22Rv1 (cell line): ENCODE measurements at regions not wholly inside any gene's neighbourhood (a gene's known extent, or its start where the extent isn't known, plus 50 kb on each side); places are given as distances from the start of the nearest gene placed in this dataset.

Source experiments
- H3K27ac ChIP-seq: fragments of 450-650 bp; 2 replicates; pipeline ENCODE4 v1.5.1; 2017
- ZFX ChIP-seq: fragments of 450-650 bp; IDR thresholded peaks from 2 replicates; pipeline ENCODE4 v1.6.1; 2017; ENCODE audit warnings: antibody characterized with exemption, borderline replicate concordance
- TF ChIP-seq, protein P1 (sequence below): fragments of 450-650 bp; IDR thresholded peaks from 2 replicates; pipeline ENCODE4 v1.5.1; 2017; ENCODE audit warnings: mild to moderate bottlenecking

DNA sequence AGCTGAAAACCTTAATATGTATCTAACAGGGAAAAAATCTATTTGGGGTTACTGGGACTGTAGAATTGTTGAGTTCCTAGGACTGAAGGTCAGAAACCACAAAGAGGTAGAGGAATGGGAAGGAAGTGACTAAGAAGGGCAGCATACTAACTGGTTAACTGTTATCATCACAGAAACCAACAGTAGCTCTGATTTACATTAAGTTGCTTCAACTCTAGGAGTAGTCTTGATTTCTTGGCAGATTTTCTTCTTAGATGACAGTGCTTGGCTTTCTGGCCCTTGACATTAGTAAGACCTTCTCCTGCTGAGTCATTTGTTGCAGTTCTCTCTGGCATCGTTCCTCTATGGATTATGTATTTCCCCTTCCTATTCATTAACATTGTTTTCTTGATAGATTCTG is 116.1 kb upstream of the RASA1 start:
- no peak for TF ChIP-seq ZFX
- TF ChIP-seq, protein P1, sequence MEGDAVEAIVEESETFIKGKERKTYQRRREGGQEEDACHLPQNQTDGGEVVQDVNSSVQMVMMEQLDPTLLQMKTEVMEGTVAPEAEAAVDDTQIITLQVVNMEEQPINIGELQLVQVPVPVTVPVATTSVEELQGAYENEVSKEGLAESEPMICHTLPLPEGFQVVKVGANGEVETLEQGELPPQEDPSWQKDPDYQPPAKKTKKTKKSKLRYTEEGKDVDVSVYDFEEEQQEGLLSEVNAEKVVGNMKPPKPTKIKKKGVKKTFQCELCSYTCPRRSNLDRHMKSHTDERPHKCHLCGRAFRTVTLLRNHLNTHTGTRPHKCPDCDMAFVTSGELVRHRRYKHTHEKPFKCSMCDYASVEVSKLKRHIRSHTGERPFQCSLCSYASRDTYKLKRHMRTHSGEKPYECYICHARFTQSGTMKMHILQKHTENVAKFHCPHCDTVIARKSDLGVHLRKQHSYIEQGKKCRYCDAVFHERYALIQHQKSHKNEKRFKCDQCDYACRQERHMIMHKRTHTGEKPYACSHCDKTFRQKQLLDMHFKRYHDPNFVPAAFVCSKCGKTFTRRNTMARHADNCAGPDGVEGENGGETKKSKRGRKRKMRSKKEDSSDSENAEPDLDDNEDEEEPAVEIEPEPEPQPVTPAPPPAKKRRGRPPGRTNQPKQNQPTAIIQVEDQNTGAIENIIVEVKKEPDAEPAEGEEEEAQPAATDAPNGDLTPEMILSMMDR: no peak
- H3K27ac ChIP-seq: no peak overlapping the region

DNA sequence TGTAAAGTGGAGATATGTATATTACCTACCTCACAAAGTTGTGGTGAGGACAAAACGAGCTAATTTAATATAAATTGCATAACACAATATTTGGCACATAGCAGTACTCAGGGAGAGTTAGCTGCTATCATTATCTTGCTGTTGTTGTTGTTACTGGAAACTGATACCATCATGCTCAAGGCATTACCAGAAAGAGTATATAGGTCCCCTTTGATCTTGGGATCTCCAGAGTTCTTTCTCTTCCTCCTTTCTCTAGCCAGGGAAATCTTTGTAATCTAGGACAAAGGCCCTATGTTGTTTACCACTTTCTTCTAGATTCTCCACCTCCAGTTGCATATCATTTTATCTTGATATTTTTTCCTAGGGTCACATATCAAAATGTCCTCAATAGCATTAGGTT is 114.8 kb upstream of the RASA1 start:
- TF ChIP-seq ZFX: no peak
- TF ChIP-seq, protein P1: no peak
- no peak overlapping the region for H3K27ac ChIP-seq

DNA sequence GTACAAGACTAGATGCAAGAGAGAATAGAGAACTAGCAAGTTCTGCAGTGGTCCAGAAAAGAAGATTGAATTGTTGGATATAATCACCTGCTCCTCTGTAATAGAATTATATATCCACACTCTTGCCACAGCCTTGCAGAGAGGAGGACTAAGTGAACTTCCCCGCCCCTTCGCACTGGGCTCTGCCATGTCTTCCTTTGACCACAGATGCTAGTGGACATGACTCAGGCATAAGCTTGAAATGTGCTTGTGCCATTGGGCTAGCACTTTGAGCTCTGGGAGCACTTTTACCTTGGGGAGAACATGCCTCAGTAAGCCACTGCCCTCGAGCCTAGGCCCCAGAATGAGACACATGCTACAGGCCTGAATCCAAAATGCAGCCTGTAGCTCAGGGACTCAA is 113.5 kb upstream of the RASA1 start:
- H3K27ac ChIP-seq: no peak overlapping the region
- TF ChIP-seq, protein P1: no peak
- no peak for TF ChIP-seq ZFX

DNA sequence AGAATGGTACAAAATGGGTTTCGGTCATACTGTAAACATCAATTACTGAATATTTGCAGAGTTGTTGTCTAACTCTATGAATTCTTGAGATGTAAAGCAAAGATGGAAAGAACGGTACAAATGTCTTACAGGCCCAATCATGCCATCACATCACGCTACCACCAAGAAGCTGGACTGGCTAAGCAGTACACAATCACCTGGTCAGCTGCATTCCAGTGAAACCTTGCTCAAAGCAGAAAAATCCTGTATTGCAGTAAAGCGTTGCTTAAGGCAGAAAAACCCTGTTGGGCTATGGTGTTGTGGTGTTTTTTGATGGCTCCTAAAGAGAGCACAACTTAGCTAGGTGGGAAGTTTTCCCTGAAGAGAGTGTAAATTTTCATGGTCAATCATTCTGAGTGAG is 112.6 kb upstream of the RASA1 start:
- TF ChIP-seq, protein P1: no peak
- no peak for TF ChIP-seq ZFX

DNA sequence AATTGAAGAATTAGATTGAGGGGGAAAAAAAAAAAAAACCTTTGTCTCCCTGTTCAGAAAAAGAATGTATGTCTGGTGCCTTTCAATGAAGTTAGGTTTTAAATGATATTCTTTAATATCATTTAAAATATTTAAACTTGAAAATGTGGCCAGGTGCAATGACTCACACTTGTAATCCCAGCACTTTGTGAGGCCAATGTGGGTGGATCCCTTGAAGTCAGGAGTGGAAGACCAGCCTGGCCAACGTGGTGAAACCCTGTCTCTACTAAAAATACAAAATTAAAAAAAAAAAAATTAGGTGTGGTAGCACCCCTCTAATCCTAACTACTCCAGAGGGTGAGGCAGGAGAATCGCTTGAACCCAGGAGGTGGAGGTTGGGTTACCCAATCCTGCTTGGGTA is 111.1 kb upstream of the RASA1 start:
- TF ChIP-seq, protein P1: no peak
- TF ChIP-seq ZFX: no peak
- no peak overlapping the region for H3K27ac ChIP-seq

More for the DNA sequence above, 112.6 kb upstream of the RASA1 start:
- no peak overlapping the region for H3K27ac ChIP-seq

DNA sequence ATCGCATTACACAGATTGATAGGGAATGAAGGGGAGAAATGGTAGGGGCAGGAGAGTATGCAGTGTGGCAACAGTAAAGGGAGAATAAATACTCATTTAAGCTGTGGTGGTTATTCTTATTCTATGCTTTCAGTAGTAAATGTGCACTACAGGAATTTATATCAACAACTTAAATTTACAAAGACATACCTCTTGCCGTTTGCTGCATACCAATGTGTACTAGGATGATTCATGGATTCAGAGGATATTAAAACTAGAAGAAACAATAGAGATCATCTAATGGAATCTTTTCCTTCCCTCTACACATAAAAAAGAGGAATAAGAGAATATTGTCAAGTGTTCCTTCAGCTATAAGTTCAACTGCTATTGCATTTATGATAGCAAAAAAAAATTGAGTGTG is 103.3 kb upstream of the RASA1 start:
- TF ChIP-seq ZFX: no peak
- TF ChIP-seq, protein P1: no peak
- no peak overlapping the region for H3K27ac ChIP-seq

DNA sequence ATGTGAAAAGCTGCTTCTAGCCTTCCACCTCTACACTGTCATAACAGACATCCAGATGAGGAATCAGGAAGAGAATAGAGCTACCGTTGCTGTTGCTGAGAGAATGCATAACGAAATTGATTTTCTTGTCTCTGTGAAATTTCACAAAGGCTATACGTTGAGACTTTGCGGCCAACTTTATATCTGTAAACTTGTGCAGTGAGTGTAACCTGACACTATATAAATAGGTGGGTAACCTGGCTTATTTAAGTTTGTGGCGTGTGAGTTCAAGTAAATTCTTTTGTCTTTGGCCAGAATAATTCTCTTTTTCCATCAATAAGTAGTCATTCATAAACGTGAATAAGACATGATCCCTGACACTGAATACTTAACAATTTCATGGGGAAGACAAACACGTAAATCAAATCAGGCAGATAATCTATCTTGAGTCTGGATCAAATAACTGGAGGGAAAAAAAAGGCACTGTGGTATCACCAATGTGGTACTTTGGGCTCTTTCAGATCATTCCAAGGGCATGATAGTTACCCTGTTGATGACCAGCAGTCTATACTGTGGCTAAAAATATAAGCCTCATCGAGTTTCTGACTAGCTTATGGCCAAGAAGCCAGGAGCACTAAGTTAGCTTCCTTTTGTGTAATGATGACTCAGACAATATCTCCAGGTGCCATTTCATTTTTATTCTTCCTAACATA is 98.2 kb upstream of the RASA1 start:
- TF ChIP-seq ZFX: no peak
- TF ChIP-seq, protein P1: no peak
- 0 out of 2 replicates have a peak overlapping the region, but pooled peaks have one; percentile 1 for H3K27ac ChIP-seq
